GM21423 (cell line): ENCODE measurements at regions not wholly inside any gene's neighbourhood (a gene's known extent, or its start where the extent isn't known, plus 50 kb on each side); places are given as distances from the start of the nearest gene placed in this dataset.
"Not testable (repeated sequence)": the region's sequence is repeated elsewhere in the genome, so short reads cannot be mapped to it uniquely, and the experiment has no call there.

Source experiments
- ATAC-seq: cut with Tn5 transposase; IDR thresholded peaks from one replicate; pipeline ENCODE4 v1.9.1; 2021; ENCODE audit warnings: mild to moderate bottlenecking, moderate library complexity; ENCODE audit not compliant: unreplicated experiment

DNA sequence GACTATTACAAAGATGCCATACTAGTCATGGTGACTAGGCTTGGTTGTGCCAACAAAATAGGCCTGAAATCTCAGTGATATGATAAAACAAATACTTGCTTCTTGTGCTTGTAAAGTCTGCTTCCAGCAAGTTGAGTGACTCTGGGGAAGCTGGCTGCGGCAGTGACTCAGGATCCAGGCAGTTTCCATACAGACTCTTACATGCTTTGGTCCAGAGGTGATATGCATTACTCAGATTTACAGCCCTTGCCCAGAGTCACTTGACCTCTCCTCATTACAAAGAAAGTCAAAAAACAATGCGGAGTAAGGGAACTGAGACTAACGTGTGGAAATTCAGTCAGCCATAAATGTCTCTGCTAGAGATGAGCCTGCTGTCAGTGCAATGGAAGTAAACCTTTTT lies 387.5 kb downstream of the KCNA4 start:
- ATAC-seq = no peak

DNA sequence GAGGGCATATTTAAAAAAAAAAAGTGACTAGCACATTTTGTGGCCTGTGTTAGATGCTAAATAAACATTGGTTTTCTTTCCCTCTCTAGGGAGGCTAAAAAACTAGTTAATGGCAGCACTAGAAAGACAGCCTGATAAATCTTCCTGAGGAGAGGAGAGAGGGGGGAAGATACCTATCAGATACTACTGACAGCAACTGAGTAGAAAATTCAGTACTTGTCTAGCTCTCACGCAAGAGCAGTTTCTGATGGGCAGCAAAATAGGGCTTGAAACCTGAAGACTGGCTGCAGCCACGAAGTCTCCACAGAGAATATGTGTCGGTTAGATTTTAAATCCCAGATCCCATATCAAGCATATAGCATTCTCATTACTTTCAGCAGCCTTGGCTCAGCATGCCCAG lies 388.2 kb downstream of the KCNA4 start:
- ATAC-seq = no peak

DNA sequence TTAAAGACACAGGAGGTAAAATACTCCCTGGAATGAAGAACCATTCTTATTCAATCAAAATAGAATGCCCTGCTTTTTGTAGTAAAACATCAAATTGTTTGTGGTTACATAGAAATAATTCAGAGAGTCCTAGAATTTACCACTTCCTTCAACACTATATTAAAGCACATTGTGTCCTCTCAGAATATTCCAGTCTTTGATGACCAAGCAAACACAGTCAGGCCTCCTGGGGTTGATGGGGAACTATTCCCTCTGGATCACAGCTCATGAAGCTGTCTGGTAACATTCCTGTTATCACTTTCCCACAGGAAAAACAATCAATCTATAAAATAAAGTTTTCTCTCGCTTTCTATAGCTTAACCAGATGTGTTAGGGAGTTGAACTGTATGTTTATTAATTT lies 389.3 kb downstream of the KCNA4 start:
- ATAC-seq = no peak

DNA sequence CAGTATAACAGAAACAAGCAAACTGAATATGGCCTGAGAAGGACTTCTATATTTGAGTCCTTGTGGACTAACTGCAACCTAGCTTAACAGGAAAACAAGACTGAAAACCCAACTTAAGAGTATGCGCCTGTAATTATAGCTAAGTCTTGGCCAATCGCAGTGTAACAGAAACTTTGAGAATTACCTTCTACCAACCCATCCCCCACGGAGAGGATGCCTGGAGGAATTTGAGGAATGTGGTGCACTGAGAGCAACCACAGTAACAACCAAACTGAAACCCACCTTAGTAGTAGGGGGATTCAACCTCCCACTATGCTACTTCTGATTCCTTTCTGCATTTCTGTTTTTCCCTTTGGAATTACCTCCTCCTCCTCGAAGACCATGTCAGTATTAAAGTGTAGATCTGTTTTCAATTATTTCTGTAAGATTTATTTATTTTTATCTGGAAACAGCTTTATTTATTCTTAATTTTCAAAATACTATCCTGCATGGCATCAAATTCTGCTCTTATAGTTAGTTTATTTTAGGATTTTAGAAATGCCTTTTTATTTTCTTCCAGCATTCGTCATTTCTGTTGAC lies 393.6 kb downstream of the KCNA4 start:
- no peak for ATAC-seq

DNA sequence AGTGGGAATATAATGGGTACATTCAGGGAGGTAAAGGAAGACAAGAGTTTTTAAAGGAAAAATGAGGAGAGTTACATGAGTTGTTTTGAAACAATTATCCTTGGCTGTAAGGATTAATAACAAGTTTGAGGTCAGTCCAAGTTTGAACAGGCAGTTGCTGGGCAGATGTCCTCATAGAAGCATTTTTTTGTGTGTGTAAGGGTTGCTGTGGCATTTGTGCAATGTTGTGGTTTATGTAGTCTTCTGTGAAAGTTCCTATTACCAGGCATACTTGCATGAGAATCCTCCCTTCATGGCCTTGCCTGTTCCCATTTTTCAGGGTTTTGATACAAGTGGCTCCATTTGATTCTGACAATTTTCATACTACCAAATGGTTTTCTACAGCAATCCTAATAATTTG lies 400.2 kb downstream of the KCNA4 start:
- ATAC-seq = no peak

DNA sequence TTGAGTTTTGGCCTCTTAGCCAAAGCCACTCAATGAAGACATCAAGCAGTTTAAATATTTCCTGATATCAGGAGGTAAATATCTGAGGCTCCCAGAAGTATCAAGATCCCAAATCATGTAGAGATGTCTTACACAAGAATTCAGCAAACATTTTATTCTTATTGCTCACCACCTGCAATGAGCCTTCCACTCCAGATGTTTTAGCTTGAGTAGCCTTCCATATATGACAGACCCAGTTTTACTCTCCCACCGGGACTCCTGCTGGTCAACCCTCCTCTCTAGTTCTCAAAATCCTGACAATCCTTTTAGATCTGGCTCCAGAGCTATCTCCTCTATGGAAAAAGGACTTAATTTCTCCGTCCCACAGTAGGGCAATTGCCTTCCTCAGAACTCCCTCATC lies 404.4 kb downstream of the KCNA4 start:
- no peak for ATAC-seq

DNA sequence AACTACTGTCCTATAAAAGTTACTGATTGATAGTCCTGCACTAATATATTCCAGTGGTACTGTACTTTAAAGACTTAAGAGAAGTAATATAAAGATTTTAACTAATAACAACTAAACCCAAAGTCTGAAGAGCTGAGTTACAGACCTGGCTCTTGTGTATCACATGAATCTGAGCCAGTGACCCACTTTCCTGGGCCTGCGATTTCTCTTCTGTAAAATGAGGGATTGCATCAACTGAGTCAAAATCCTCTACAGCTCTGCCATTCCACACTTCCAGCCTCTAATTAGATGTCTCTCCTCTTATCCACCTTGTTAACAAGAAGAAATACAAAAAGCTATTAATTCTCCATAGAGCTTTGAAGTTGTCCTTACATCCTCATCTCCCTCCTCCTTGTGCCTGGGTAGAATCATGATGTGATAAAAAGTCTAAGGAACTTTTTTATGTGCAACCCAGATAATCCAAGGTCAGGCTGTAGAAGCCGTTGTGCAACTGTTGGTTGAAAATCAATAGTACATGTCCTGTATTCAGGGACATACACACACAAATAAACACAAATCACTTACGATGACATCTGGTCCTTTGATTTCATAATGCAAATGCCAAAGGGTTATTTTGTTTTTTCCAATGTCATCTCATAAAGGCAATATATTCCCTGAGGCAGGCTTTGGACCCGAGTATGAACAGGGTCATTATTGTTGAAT lies 410.3 kb downstream of the KCNA4 start:
- ATAC-seq = no peak

DNA sequence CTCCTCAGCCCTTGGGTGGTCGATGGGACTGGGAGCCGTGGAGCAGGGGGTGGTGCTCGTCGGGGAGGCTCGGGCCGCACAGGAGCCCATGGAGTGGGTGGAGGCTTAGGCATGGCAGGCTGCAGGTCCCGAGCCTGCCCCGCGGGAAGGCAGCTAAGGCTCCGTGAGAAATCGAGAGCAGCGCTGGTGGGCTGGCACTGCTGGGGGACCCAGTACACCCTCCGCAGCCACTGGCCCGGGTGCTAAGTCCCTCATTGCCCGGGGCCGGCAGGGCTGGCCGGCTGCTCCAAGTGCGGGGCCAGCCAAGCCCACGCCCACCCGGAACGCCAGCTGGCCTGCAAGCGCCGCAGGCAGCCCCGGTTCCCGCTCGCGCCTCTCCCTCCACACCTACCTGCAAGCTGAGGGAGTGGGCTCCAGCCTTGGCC lies 416.7 kb downstream of the KCNA4 start:
- ATAC-seq = not testable (repeated sequence)

DNA sequence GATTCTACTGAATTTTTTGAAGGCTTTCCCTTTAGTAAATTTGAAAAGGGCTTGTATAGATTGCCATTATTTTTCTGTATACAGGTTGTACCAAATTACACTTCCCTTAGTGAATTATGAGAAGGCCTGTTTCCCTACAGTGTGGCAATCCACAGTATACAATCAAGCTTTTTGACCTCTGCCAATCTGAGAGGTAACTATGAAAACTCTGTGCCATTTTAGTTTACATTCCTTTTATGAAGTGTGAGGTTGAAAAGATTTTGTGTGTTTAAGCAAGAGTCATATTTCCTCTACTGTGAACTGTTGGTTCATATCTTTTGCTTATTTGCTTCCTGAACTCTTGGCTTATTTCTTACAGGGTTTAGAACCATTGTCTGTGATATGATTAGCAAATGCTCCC lies 432.5 kb downstream of the KCNA4 start:
- no peak for ATAC-seq

DNA sequence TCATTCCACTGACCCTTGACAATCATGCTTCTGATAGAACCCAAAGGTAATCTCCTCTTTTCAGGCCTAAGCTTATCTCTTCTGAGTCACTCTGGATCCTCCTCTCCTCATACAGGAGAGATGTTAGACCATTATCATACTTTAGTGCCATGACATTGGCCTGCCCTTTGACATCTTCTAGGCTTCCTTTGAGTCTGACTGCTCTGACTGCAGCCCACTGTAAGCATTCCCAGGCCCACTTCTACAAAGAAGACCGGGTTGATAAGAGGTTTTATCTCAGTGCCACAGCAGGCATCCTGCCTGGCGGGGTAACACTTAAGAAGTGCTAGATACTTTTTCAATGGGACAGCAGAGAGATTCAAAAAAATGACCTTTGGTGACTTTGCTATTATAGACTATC lies 438.0 kb downstream of the KCNA4 start:
- no peak for ATAC-seq

DNA sequence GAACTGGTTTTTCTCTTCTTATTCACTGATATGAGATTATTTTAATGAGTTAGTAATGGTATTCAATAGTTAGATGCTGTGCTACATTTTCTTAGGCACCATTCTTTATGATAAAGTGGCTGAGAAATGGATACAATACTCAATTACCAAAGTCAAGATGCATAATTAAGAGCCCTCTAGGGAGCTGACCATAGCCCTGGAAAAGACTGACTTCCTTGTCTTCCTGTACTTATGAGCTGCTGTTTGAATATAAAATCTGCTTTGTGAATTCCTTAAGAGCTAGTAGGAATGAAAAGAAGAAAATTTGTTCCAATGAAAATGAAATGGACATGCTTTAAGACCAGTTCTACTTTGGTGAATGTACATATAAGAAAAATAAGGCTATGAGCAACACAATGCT lies 452.3 kb downstream of the KCNA4 start:
- ATAC-seq = no peak

DNA sequence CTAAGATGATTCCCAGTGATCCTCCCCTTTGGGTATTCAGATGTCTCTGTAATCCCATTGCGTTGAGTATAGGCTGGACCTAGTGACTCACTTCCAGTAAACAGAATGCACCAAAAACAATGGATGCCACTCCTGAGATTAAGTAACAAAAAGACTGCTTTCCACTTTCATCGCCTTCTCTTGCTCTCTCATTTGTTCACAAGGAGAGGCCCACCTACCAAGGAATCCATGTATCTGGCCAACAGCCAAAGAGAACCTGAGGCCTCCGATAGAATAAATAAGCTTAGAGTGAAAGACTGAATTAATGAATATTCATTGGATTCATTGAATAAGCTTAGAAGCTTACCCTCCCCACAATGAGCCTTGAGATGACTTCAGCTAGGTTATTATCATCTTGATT lies 454.6 kb downstream of the KCNA4 start:
- ATAC-seq = no peak

DNA sequence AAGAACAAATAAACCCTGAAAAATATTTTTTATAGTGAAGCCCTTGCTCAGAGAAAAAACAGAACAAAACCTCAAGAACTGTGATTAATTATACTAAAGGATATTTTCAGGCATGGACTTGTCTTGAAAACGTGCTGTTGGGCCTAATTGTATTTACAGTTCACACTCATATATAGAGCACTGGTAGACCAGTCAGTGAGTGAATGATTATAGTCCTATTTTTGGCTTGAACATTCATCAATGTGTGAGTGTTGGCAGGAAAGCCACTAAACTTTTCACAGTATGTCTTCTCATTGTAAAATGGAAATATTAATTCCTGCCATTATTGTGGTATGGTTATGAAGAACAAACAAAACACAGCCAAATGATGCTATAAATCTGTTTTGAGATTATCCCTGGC lies 462.8 kb downstream of the KCNA4 start:
- ATAC-seq = no peak

DNA sequence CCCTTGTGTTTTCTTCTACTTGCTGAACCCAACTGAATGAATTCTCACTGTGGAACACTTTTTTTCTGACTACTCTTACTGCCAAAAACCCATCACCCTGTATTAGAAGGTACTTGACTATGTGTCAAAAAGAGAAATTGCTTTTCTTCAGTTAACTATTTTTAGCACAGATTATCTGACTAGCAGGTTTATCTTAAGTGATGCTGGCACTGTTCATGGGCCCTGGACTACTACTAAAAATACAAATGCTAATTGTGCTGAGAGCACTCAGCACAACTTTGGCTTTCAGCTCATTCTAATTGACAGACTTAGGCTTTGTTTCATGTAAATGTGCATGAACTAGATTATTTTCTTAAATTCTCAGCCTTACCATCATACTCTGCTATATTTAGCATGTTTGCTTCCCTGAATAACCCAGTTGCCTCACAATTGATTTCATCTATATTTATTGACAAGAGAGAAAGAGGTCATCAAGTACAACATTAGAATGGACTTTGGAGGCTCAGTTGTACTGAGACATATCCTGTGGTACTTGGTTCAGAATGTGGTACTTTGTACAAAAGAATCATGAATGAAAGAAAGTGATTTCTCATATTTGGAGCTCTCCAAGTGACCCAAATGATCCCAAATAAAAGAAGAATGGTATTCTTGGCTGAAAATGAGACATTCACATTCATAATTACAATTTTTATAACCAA lies 478.3 kb downstream of the KCNA4 start:
- ATAC-seq = no peak

DNA sequence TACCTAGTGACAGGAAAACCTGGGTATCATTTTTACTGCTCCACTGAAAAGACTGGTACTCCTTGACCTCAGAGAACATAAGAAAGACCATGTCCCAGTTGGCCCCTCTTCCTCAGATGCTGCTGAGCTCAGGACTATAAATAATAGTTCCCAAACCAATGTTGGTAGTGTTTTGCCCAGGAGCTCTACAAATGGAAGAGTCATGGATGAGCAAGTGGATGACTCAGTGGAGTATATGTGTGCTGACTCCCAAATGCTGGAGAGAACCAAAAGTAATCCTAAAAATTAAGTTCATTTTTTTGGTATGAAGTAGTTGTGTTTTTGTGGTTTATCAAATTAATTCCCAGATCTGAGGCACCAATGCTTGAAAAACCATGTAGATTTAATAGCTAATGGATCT lies 482.0 kb downstream of the KCNA4 start:
- ATAC-seq = no peak

DNA sequence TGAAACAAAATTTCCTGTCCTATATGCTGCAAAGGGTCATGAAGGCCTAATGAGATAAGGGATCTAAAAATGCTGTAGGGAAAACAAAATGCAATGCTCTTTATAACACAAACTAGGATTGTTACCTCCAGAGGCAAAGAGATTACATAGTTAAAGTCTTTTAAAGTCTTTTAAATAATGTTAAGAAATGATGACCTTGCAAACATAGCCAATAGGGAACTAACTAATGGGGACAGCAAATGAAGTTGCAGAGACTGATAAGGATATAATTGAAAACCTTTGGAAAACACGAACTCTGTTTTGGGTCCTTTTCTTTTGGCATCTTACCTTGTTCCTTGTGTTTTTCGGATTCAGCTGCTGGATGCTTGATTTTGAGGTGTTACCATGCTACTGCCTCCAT lies 485.9 kb downstream of the KCNA4 start:
- no peak for ATAC-seq

DNA sequence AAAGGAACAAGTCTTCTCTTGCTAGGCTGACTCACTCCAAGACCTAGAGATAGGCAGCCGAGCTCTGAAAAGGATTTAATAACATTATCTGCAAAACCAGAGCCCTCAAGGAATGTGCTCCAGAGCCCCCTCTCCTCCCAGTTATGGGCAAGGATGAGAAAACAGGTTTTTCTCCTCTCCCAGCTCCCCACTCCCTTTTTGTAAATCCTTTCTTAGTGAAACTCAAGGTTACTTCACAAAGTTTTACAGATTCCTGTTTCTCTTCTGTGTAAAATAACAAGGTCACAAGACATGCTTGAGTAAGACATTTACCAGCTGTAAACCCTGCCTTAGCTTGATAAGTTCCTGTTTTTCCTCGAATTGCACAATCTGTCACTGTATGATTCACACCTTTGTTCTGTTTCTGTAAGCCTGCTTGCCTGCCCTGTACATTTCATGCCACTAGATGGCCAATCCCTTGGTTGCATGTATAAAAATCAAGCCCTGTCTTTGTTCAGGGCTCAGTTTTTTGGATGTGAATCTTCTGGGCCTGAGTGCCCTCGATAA lies 489.4 kb downstream of the KCNA4 start:
- ATAC-seq = peak; percentile 55

DNA sequence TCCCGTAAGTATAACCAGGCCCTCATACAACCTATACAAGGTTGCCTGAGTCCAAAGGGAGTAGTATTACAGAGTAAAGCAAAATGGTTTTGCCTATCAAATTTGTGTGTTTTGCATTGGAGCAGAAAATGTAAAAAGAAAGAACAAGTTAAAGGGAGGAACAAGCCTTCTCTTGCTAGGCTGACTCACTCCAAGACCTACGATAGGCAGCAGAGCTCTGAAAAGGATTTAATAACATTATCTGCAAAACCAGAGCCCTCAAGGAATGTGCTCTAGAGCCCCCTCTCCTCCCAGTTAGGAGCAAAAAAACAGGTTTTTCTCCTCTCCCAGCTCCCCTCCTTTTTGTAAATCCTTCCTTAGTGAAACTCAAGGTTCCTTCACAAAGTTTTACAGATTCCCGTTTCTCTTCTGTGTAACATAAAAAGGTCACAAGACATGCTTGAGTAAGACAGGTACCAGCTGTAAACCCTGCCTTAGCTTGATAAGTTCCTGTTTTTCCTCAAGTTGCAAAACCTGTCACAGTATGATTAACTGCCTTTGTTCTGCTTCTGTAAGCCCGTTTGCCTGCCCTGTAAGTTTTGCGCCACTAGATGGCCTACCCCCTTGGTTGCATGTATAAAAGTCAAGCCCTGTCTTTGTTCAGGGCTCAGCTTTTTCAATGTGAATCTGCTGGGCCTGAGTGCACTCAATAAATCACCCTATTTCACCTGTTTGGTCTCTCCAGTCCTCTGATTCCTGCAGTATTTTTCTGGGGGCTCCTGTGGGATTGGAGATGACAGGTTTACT lies 498.2 kb downstream of the KCNA4 start:
- peak; percentile 74 for ATAC-seq

DNA sequence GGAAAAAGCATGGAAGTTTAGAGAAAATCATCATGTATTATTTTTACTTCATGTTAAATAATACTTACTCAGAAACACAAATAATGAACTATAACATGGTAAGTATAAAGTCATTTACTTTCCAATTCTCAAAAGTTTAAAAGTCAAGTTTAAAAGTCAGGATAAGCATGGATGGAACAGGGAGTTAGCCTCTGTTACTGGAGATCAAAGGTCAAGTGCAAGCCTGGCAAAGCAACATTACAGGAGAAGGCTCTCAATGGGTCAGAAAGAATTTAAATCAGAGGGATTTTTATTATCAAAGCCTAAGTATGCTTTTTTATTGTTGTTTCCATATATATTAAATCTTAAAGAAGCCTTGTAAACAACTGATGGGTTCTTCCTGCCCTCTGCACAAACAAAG lies 505.4 kb downstream of the KCNA4 start:
- ATAC-seq = no peak

DNA sequence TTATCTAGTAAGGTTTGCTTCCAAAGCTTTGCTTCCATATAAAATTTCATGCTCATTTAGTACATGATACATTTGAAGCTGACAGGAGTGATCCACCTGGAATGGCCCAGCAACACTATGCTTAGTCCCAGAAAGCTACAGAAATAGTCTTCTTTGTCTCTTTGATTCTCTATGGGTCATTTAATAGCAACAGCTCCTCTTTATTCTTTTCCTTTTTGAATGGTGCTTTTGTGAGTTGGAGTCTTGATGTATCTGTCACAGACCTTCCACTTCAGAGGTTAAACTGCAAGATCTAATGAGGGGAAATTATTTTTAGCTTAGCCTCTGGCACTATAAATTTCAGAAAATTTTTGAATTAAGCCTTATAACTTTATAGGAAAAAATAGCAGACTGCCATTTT lies 509.5 kb downstream of the KCNA4 start:
- no peak for ATAC-seq

DNA sequence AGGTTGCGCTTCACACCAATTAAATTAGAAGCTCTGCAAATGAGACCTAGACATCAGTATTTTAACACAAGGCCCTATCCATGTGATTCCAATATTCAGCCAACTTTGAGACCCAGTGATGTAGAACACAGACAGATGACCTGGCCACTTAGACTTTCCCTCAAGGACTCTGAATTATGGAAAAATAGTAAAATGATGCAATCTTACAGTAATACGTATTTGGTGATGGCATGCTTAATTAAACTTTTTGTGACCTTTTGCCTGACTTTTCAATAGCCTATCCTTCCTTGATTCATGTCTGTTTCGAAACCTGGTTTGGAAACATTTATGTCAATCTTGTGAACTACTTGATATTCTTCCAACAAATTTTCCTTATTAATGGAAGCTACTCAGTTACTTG lies 521.2 kb downstream of the KCNA4 start:
- ATAC-seq = no peak
